ENCODE measurements at regions not wholly inside any gene's neighbourhood (a gene's known extent, or its start where the extent isn't known, plus 50 kb on each side); places are given as distances from the start of the nearest gene placed in this dataset.

- no peaks in the 10 kb centered on the region for H3K9me3 ChIP-seq (ENCODE audit: control insufficient read depth, insufficient read depth, low read depth, low read length)
- no peak overlapping the region for H3K4me3 ChIP-seq (ENCODE audit: low read depth in 2 of 2, low read length in 2 of 2)
- in situ Hi-C loops (cut with HindIII; ENCODE audit: low pct_unique_long_range_greater_than_20kb, low sequenced_read_pairs) (no loop called here), intact Hi-C loops (cut with micrococcal nuclease; ENCODE audit: unreplicated experiment) (loop anchor here (10.0 kb wide), 1 partner anchor 56 kb away; no protein-coding TSS in a partner anchor)
- no peaks in the 10 kb centered on the region for H3K4me1 ChIP-seq (ENCODE audit: control insufficient read depth, insufficient read depth, low read length)
- H3K27ac ChIP-seq (ENCODE audit: low read length): no peak overlapping the region
- no peak for ATAC-seq
- CTCF ChIA-PET: no interaction called here
- no peaks in the 10 kb centered on the region for H3K36me3 ChIP-seq (ENCODE audit: control insufficient read depth, insufficient read depth, low read length)
- no TSS peak for BruUV-seq (replicated peaks)
- POLR2A ChIA-PET: no interaction called here
- DNase-seq (ENCODE audit: low read depth, low spot score): no peak
- TF ChIP-seq TCF7L2 (IDR thresholded peaks at IDR 0.05; ENCODE audit: low read depth, low read length) (no peak), SIN3A (IDR thresholded peaks at IDR 0.05; ENCODE audit: borderline replicate concordance, insufficient read depth, low read depth, low read length) (no peak), POLR2AphosphoS5 (IDR thresholded peaks at IDR 0.05; ENCODE audit: low read depth, low read length) (no peak), CTCF (IDR thresholded peaks at IDR 0.05) (no peak)
- TF ChIP-seq, protein P1, sequence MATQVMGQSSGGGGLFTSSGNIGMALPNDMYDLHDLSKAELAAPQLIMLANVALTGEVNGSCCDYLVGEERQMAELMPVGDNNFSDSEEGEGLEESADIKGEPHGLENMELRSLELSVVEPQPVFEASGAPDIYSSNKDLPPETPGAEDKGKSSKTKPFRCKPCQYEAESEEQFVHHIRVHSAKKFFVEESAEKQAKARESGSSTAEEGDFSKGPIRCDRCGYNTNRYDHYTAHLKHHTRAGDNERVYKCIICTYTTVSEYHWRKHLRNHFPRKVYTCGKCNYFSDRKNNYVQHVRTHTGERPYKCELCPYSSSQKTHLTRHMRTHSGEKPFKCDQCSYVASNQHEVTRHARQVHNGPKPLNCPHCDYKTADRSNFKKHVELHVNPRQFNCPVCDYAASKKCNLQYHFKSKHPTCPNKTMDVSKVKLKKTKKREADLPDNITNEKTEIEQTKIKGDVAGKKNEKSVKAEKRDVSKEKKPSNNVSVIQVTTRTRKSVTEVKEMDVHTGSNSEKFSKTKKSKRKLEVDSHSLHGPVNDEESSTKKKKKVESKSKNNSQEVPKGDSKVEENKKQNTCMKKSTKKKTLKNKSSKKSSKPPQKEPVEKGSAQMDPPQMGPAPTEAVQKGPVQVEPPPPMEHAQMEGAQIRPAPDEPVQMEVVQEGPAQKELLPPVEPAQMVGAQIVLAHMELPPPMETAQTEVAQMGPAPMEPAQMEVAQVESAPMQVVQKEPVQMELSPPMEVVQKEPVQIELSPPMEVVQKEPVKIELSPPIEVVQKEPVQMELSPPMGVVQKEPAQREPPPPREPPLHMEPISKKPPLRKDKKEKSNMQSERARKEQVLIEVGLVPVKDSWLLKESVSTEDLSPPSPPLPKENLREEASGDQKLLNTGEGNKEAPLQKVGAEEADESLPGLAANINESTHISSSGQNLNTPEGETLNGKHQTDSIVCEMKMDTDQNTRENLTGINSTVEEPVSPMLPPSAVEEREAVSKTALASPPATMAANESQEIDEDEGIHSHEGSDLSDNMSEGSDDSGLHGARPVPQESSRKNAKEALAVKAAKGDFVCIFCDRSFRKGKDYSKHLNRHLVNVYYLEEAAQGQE (IDR thresholded peaks at IDR 0.05; ENCODE audit: insufficient read depth in 1 of 2, low read depth in 2 of 2, low read length in 1 of 2): no peak
- no peaks in the 10 kb centered on the region for H3K27me3 ChIP-seq (ENCODE audit: control insufficient read depth, insufficient read depth, low read length)
Observed at GRCh38 chr17:53249036-53249435, 573.7 kb upstream of the KIF2B start.

DNA sequence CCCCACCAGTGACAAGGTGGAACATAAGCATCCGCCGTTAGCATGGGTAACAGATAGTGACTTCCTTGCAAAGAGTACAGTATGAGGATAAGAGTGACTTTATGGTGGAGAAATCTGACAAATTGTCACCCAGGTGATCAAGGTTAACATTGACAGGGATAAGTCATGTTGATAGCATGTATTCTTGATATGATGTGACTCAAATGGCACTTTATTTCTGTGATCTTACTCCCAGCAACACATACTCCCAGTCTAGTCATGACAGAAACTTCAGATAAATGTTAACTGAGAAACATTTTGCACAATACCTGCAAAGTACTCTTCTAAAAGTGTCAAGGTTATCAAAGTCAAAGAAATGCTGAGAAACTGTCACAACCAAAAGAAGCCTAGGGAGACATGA lies 588.6 kb upstream of the KIF2B start:
- no TSS peak for BruUV-seq (replicated peaks)
- ATAC-seq (no peak), DNase-seq (ENCODE audit: low read depth, low spot score) (no peak)
- no peaks in the 10 kb centered on the region for H3K27me3 ChIP-seq (ENCODE audit: control insufficient read depth, insufficient read depth, low read length)
- H3K36me3 ChIP-seq (ENCODE audit: control insufficient read depth, insufficient read depth, low read length): no peaks in the 10 kb centered on the region
- no peak overlapping the region for H3K27ac ChIP-seq (ENCODE audit: low read length)
- H3K9me3 ChIP-seq (ENCODE audit: control insufficient read depth, insufficient read depth, low read depth, low read length): no peaks in the 10 kb centered on the region; the same call in 1 of the 2 replicates
- no peaks in the 10 kb centered on the region for H3K4me1 ChIP-seq (ENCODE audit: control insufficient read depth, insufficient read depth, low read length)
- in situ Hi-C loops (cut with HindIII; ENCODE audit: low pct_unique_long_range_greater_than_20kb, low sequenced_read_pairs) (no loop called here), intact Hi-C loops (cut with micrococcal nuclease; ENCODE audit: unreplicated experiment) (no loop called here)
- TF ChIP-seq CTCF (IDR thresholded peaks at IDR 0.05) (no peak), POLR2AphosphoS5 (IDR thresholded peaks at IDR 0.05; ENCODE audit: low read depth, low read length) (no peak), SIN3A (IDR thresholded peaks at IDR 0.05; ENCODE audit: borderline replicate concordance, insufficient read depth, low read depth, low read length) (no peak), TCF7L2 (IDR thresholded peaks at IDR 0.05; ENCODE audit: low read depth, low read length) (no peak)
- TF ChIP-seq, protein P1 (IDR thresholded peaks at IDR 0.05; ENCODE audit: insufficient read depth in 1 of 2, low read depth in 2 of 2, low read length in 1 of 2): no peak
- no peak overlapping the region for H3K4me3 ChIP-seq (ENCODE audit: low read depth in 2 of 2, low read length in 2 of 2)
- POLR2A ChIA-PET: no interaction called here
- CTCF ChIA-PET: no interaction called here

Data from Panc1 (cell line).